ENCODE measurements at regions not wholly inside any gene's neighbourhood (a gene's known extent, or its start where the extent isn't known, plus 50 kb on each side); places are given as distances from the start of the nearest gene placed in this dataset.
"Not testable (repeated sequence)": the region's sequence is repeated elsewhere in the genome, so short reads cannot be mapped to it uniquely, and the experiment has no call there.

DNA sequence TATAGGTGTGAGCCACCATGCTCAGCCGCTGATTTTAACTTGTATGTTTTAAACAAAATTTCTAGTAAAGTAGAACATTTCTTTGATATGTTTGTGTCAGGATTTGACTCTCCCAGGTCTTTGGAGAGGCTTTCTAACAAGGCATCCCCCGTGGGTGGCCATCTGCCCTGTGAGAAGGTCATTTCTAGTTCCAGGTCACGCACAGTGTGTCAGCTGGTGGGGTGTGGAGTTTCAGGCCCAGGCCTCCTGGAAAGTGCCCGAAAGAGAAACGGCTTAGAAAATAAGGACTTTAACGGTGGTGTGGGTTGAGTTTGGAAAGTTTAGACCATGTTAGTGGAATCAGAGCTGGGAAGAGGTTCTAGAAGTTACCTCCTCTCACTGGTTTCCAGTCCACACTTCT is 61.0 kb downstream of the SPDYE17 start:
- in situ Hi-C loops (cut with MboI; ENCODE audit: low sequenced_read_pairs, unreplicated experiment); DNase-seq (ENCODE audit: low spot score): not testable (repeated sequence)

GRCh38 chr7:76969892-76970291 is 62.3 kb downstream of the SPDYE17 start:
- DNase-seq (ENCODE audit: low spot score); in situ Hi-C loops (cut with MboI; ENCODE audit: low sequenced_read_pairs, unreplicated experiment): not testable (repeated sequence)

GRCh38 chr7:76965731-76966548 is 66.2 kb downstream of the SPDYE17 start:
- in situ Hi-C loops (cut with MboI; ENCODE audit: low sequenced_read_pairs, unreplicated experiment): not testable (repeated sequence)

DNA sequence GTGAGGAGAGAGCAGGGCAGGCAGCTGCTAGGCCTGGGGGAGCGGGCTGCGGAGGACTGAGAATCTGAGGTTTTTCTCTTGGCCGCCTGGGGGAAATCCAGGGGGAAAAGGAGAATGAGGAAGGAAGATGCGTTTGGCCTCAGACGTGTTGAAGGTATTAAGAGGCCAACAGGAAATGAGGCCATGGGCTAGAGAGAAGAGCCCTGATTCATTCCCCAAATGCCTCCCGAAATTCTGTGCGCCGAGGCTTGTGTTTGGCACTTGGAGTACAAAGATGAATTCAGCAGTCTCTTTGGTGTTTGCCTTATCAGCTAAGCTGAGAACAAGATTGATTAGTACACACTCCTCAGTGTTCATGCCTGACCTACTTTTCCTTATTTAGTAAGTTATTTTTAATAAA is 68.1 kb downstream of the SPDYE17 start:
- in situ Hi-C loops (cut with MboI; ENCODE audit: low sequenced_read_pairs, unreplicated experiment); DNase-seq (ENCODE audit: low spot score): not testable (repeated sequence)

More at GRCh38 chr7:76965731-76966548, 66.2 kb downstream of the SPDYE17 start:
- not testable (repeated sequence) for DNase-seq (ENCODE audit: low spot score)

DNA sequence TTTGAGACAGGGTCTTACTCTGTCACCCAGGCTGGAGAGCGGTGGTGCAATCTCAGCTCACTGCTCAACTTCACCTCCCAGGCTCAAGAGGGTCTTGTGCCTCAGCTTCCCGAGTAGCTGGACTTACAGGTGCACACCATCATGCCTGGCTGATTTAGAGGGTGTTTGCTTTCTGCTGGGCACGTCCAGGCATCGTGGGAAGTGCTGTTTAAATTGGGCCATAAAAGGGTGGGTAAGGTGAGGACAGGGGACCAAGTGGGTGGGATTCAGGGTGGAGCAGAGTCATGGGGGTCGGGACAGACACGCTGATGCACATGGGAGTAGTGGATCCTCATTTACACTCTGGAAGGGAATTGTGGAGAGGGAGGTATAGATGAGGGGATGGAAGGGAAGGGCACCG is 69.1 kb downstream of the SPDYE17 start:
- in situ Hi-C loops (cut with MboI; ENCODE audit: low sequenced_read_pairs, unreplicated experiment); DNase-seq (ENCODE audit: low spot score): not testable (repeated sequence)

GRCh38 chr7:76960400-76960986 is 71.7 kb downstream of the SPDYE17 start:
- DNase-seq (ENCODE audit: low spot score); in situ Hi-C loops (cut with MboI; ENCODE audit: low sequenced_read_pairs, unreplicated experiment): not testable (repeated sequence)

GRCh38 chr7:76959573-76960399 is 72.4 kb downstream of the SPDYE17 start:
- in situ Hi-C loops (cut with MboI; ENCODE audit: low sequenced_read_pairs, unreplicated experiment); DNase-seq (ENCODE audit: low spot score): not testable (repeated sequence)

- in situ Hi-C loops (cut with MboI; ENCODE audit: low sequenced_read_pairs, unreplicated experiment); DNase-seq (ENCODE audit: low spot score): not testable (repeated sequence)
Measured at GRCh38 chr7:76956531-76956930, 75.6 kb downstream of the SPDYE17 start.

DNA sequence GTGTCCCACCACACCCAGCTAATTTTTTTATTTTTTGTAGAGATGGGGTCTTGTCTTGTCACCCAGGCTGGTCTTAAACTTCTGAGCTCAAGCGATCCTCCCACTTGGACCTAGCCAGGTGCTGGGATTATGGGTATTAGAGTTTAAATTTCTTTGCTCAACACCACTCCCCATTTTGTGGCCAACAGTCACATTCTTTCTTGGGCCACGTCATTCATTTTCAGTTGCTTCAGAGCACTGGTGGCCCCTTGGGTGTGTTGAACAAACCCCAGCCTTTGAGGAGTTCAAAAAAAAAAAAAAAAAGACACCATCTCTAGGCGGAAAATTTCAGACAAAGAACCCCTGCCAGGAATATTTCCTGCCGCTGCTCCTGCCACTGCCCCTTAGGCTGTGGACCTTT is 77.0 kb downstream of the SPDYE17 start:
- in situ Hi-C loops (cut with MboI; ENCODE audit: low sequenced_read_pairs, unreplicated experiment); DNase-seq (ENCODE audit: low spot score): not testable (repeated sequence)

DNA sequence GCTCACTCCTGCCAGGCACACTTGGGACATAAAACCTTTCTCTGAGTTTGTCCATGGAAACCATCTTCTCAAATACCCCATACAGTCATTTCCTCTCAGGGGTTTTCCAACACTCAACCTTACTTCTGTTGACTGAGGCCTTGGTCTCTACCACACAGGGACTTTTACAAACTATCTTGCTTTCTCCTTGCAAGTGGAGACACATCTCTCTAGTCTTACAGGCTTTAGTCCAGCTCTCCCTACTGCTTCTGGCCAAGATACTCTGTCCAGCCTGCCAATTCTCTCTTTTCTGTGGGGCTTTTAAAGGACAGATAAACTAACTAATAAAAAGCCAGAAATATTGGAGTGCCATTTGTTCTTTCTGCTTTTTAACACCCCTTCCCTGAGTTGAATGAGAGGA is 87.6 kb downstream of the SPDYE17 start:
- in situ Hi-C loops (cut with MboI; ENCODE audit: low sequenced_read_pairs, unreplicated experiment): not testable (repeated sequence)
- DNase-seq (ENCODE audit: low spot score): peak; percentile 3

DNA sequence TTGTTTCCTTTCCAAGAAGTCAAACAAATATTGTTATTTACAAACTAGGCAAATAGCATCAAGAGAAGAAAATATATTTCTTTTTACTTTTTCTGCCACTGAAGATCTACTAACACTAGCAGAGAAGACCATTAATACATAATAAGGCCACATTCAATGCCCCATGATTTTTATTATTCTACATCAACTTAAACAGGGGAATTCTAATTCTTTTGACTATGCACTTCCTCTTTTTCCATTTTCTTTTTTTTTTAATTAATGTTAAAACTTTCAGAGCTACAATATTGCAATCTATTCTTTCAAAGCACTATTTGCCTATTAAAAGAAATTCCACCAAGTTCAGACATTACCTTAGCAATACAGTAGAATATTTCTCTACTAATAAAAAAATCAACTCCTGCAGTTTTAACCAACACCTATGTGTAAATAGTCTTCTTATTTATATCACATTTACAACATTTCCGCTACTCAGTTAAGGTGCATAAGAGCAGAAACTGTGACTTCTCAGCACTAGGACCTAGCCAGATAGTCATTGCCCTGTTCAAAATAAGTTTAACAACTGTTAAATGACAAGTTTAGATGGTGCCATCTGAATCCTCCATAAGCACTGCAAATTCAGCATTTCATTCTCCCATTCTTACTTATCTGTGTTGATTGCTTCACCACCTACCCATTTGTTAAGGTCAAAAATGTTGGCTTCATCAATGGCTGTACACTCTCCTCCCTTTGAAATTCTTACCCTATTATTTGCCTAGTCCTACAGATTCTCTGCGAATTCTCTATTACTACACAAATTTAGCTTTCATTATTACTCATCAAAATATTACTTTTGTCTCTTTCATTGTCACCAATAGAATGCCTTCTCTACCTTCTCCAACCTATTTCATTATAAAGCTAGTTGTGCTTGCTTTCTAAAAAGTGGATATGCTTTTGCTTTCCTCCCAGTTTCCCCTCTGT is 90.1 kb downstream of the SPDYE17 start:
- in situ Hi-C loops (cut with MboI; ENCODE audit: low sequenced_read_pairs, unreplicated experiment): not testable (repeated sequence)

GRCh38 chr7:76937781-76938180 is 94.4 kb downstream of the SPDYE17 start:
- DNase-seq (ENCODE audit: low spot score); in situ Hi-C loops (cut with MboI; ENCODE audit: low sequenced_read_pairs, unreplicated experiment): not testable (repeated sequence)

More for the DNA sequence above, 90.1 kb downstream of the SPDYE17 start:
- DNase-seq (ENCODE audit: low spot score): not testable (repeated sequence)

DNA sequence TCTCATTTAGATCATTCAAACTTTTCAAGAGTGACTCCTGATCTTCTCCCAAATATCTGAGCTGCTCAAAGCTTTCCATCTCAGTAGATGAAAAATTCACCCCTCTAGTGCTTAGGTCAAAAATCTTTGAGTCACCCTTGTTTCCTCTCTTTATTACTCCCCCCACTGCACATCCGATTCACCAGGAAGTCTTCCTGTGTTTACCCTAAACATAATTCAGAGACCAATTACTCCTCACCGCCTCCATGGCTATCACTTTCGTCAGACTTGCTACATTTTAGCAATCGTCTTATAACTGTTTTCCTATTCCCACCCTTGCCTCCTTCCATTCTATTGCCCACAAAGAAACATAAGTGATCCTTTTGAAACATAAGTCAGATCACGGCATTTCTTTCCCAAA is 94.8 kb downstream of the SPDYE17 start:
- DNase-seq (ENCODE audit: low spot score); in situ Hi-C loops (cut with MboI; ENCODE audit: low sequenced_read_pairs, unreplicated experiment): not testable (repeated sequence)

- DNase-seq (ENCODE audit: low spot score); in situ Hi-C loops (cut with MboI; ENCODE audit: low sequenced_read_pairs, unreplicated experiment): not testable (repeated sequence)
Measured at GRCh38 chr7:76936346-76936745, 95.8 kb downstream of the SPDYE17 start.

DNA sequence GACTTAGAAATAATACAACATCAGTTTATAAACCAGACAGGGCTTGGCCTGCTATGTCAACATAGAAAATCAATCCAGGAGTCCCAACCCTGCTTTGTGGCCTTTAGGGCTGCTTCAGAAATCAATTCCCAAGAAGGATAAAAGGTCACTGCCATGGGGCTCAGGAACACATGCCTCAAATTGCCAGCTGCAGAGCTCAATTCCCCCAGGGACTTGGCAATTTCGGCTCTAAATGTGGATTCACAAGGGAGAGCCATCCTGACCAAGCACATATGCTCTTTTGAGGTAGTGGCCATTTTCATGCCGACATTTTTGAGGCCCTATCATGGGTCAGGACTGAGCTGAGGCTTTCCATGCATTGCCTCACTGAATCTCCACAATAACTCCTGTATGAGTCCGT is 97.5 kb downstream of the SPDYE17 start:
- in situ Hi-C loops (cut with MboI; ENCODE audit: low sequenced_read_pairs, unreplicated experiment); DNase-seq (ENCODE audit: low spot score): not testable (repeated sequence)

GRCh38 chr7:76932957-76933356 is 99.2 kb downstream of the SPDYE17 start:
- in situ Hi-C loops (cut with MboI; ENCODE audit: low sequenced_read_pairs, unreplicated experiment); DNase-seq (ENCODE audit: low spot score): not testable (repeated sequence)

GRCh38 chr7:76931441-76931840 is 100.7 kb downstream of the SPDYE17 start:
- in situ Hi-C loops (cut with MboI; ENCODE audit: low sequenced_read_pairs, unreplicated experiment); DNase-seq (ENCODE audit: low spot score): not testable (repeated sequence)

- in situ Hi-C loops (cut with MboI; ENCODE audit: low sequenced_read_pairs, unreplicated experiment); DNase-seq (ENCODE audit: low spot score): not testable (repeated sequence)
Measured at GRCh38 chr7:76930416-76930815, 101.7 kb downstream of the SPDYE17 start.

Measured in GM13976 (cell line).